ENCODE measurements at regions not wholly inside any gene's neighbourhood (a gene's known extent, or its start where the extent isn't known, plus 50 kb on each side); places are given as distances from the start of the nearest gene placed in this dataset.

DNA sequence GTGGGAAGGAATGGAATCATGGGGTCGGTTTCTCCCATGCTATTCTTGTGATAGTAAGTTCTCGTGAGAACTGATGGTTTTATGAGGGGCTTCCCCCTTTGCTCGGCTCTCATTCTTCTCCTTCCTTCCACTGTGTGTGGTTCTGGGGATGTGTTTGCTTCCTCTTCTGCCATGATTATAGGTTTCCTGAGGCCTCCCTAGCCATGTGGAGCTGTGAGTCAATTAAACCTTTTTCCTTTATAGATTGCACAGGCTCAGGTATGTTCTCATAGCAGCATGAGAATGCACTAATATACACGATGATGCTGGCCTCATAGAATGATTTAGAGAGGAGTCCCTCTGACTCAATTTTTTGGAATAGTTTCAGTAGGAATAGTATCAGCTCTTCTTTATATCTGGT is 195.4 kb upstream of the IVNS1ABP start:
- TF ChIP-seq, protein P1, sequence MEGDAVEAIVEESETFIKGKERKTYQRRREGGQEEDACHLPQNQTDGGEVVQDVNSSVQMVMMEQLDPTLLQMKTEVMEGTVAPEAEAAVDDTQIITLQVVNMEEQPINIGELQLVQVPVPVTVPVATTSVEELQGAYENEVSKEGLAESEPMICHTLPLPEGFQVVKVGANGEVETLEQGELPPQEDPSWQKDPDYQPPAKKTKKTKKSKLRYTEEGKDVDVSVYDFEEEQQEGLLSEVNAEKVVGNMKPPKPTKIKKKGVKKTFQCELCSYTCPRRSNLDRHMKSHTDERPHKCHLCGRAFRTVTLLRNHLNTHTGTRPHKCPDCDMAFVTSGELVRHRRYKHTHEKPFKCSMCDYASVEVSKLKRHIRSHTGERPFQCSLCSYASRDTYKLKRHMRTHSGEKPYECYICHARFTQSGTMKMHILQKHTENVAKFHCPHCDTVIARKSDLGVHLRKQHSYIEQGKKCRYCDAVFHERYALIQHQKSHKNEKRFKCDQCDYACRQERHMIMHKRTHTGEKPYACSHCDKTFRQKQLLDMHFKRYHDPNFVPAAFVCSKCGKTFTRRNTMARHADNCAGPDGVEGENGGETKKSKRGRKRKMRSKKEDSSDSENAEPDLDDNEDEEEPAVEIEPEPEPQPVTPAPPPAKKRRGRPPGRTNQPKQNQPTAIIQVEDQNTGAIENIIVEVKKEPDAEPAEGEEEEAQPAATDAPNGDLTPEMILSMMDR (IDR thresholded peaks at IDR 0.05): no peak
- TF ChIP-seq POLR2A (IDR thresholded peaks at IDR 0.05): no peak
- no peak for TF ChIP-seq EP300 (IDR thresholded peaks at IDR 0.05)
- 66 to 69% (median 66%) methylated on average over 4 of the region's 4 CpGs for WGBS, 3 donors

DNA sequence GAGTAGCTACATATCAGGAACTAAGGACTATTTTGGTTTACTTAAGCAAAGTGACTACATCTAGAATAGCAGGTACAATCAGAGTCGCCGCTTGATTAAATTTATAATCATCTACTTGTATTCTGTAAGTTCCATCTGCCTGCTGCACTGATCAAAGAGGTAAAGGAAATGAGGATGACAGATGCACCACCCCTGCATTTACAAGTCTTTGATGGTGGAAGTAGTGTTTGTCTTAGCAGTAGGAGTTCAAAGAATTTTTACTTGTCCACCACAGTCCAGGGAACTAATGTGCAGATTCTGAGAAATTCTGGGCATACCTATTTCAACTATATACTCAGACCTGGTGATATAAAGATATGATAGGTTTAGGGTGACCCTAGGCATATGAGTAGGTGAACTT is 184.1 kb upstream of the IVNS1ABP start:
- Histone ChIP-seq H3K27me3 (no peaks in the 10 kb centered on the region), H3K4me3 (no peak overlapping the region), H3K27ac (no peak overlapping the region), H3K4me1 (ENCODE audit: insufficient read depth) (no peaks in the 10 kb centered on the region), H3K9me3 (no peaks in the 10 kb centered on the region), H3K36me3 (no peaks in the 10 kb centered on the region)
- intact Hi-C loops (cut with DNase I): no loop called here
- DNase-seq: no peak
- 94 to 96% (median 95%) methylated on average over 2 of the region's 2 CpGs for WGBS, 3 donors
- no peak for TF ChIP-seq EP300 (IDR thresholded peaks at IDR 0.05)
- no peak for TF ChIP-seq POLR2A (IDR thresholded peaks at IDR 0.05)
- TF ChIP-seq, protein P1 (IDR thresholded peaks at IDR 0.05): no peak

More for the DNA sequence above, 195.4 kb upstream of the IVNS1ABP start:
- intact Hi-C loops (cut with DNase I): no loop called here
- Histone ChIP-seq H3K36me3 (no peaks in the 10 kb centered on the region), H3K9me3 (no peaks in the 10 kb centered on the region), H3K27me3 (no peaks in the 10 kb centered on the region), H3K4me1 (ENCODE audit: insufficient read depth) (no peaks in the 10 kb centered on the region), H3K27ac (no peak overlapping the region), H3K4me3 (no peak overlapping the region)
- DNase-seq: no peak

DNA sequence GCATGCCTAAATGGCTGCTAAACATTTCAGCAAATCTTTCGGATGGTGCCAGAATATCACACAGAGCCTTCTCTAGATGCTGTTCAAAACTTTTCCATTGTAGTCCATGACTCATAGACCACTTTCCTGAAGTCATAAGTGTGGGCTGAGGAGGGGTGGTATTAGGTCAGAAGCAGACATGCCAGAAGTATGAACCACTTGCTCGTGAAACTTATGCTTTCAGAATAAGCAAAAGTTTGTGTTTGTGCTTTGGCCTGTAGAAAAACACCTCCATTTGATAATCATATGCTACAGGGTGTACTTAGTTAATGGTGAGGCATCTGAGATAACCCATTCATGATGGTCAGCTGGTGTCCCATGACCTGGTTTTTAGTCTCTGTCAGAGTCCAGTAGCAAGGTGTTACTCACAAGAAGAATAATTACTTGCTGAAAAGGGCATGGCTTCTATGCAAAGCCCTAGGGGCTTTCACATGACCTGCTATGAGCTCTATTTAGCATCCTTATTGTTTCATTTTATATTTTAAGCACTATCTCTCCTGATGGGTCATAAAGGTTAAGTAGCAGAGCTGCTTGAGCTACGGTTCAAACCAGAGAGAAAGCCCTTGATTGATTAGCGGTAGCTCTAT is 183.1 kb upstream of the IVNS1ABP start:
- DNase-seq: no peak
- WGBS, 3 donors: 54 to 76% (median 73%) methylated on average over 4 of the region's 4 CpGs
- Histone ChIP-seq H3K9me3 (no peaks in the 10 kb centered on the region), H3K27ac (no peak overlapping the region), H3K27me3 (no peaks in the 10 kb centered on the region), H3K4me3 (no peak overlapping the region), H3K4me1 (ENCODE audit: insufficient read depth) (no peaks in the 10 kb centered on the region), H3K36me3 (no peaks in the 10 kb centered on the region)
- intact Hi-C loops (cut with DNase I): no loop called here
- TF ChIP-seq POLR2A (IDR thresholded peaks at IDR 0.05) (no peak), EP300 (IDR thresholded peaks at IDR 0.05) (no peak)
- TF ChIP-seq, protein P1 (IDR thresholded peaks at IDR 0.05): no peak

DNA sequence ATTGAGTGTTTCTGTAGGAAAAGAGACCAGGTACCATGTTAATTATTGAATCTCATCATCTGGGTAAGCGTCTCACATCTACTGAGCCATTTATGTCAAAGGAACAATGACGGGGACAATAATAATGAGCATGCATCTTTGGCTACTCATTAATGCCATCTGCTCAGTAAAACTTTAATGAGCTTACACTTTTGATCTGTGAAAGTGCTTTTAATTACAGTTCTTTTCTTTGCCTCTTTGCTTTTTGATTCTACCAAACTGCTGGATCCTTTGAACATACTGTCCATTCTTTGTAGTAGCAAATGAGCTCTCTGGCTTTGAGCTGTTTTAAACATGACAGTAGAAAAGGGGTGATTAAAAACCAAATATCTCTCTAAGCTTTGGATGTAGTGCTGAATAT is 181.2 kb upstream of the IVNS1ABP start:
- Histone ChIP-seq H3K36me3 (no peaks in the 10 kb centered on the region), H3K27ac (no peak overlapping the region), H3K4me3 (no peak overlapping the region), H3K9me3 (no peaks in the 10 kb centered on the region), H3K27me3 (no peaks in the 10 kb centered on the region), H3K4me1 (ENCODE audit: insufficient read depth) (no peaks in the 10 kb centered on the region)
- intact Hi-C loops (cut with DNase I): no loop called here
- WGBS, 3 donors: 94 to 97% (median 97%) methylated on average over 2 of the region's 2 CpGs
- DNase-seq: no peak
- TF ChIP-seq EP300 (IDR thresholded peaks at IDR 0.05): no peak
- TF ChIP-seq, protein P1 (IDR thresholded peaks at IDR 0.05): no peak
